ENCODE measurements at regions not wholly inside any gene's neighbourhood (a gene's known extent, or its start where the extent isn't known, plus 50 kb on each side); places are given as distances from the start of the nearest gene placed in this dataset.

DNA sequence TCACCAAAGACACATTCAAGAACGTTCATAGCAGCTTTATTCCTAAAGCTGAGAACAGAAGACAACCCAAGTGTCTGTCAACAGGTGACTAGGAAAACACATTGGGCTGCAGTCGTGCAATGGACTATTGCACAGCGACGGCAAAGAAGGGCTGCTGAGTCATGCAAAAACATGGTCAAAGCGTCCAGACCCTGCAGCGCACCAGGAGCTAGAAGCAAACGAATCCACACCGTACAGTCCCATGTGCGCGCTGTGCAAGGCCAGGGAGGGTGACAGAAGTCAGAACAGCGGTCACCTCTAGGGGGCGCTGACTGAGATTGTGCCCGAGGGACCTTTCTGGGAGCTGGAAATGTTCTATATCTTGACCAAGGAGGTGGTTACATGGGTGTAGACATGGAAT is 266.4 kb downstream of the MAF start:
- H3K36me3 ChIP-seq (ENCODE audit: control insufficient read depth in 4 of 4, insufficient read depth in 3 of 4, low read depth in 1 of 4, low read length in 3 of 4): no peaks in the 10 kb centered on the region
- no peaks in the 10 kb centered on the region for H3K27me3 ChIP-seq (ENCODE audit: control insufficient read depth in 4 of 4, insufficient read depth in 4 of 4, low read length in 3 of 4)
- no peak overlapping the region for H3K9ac ChIP-seq (ENCODE audit: low read depth in 1 of 2, low read length in 2 of 2)
- H3K4me1 ChIP-seq (ENCODE audit: control insufficient read depth in 4 of 4, insufficient read depth in 4 of 4, low read length in 3 of 4): no peaks in the 10 kb centered on the region
- no peaks in the 10 kb centered on the region for H3K9me3 ChIP-seq (ENCODE audit: control insufficient read depth in 4 of 4, low read length in 3 of 4)
- DNase-seq (ENCODE audit: low spot score): no peak
- TF ChIP-seq RAD21 (IDR thresholded peaks at IDR 0.05) (peak in 1 of 2 donors; percentile 47), HNF4G (IDR thresholded peaks at IDR 0.05) (no peak), HNF4A (conservative IDR thresholded peaks at IDR 0.05) (no peak)
- WGBS: 80% methylated on average over 13 of the region's 13 CpGs
- H3K27ac ChIP-seq (ENCODE audit: low read depth in 1 of 2, low read length in 2 of 2): no peak overlapping the region
- no peak overlapping the region for H3K4me3 ChIP-seq (ENCODE audit: low read depth in 1 of 3, low read length in 3 of 3)

DNA sequence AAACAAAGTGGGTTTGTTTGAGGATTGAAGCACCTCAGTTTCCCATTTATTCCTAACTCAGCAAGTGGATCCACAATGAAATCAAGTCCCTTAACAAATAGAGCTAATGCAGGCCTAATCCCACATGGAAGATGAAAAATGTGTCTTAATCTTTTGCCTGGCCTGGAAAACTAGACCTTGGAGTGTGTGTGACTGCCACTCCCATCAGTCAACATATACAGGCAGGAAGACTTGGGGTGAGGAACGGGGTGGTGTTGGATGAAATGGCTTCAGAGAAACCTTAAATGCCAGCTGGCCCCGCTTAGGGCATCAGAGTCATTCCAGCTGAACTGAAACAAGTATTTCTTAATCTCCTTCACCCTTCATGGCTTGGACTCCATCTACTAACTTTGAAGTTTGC is 269.5 kb downstream of the MAF start:
- no peak overlapping the region for H3K4me3 ChIP-seq (ENCODE audit: low read depth in 1 of 3, low read length in 3 of 3)
- no peaks in the 10 kb centered on the region for H3K27me3 ChIP-seq (ENCODE audit: control insufficient read depth in 4 of 4, insufficient read depth in 4 of 4, low read length in 3 of 4)
- 91% methylated on average over 2 of the region's 2 CpGs for WGBS
- no peak overlapping the region for H3K27ac ChIP-seq (ENCODE audit: low read depth in 1 of 2, low read length in 2 of 2)
- DNase-seq (ENCODE audit: low spot score): no peak
- TF ChIP-seq, protein P1, sequence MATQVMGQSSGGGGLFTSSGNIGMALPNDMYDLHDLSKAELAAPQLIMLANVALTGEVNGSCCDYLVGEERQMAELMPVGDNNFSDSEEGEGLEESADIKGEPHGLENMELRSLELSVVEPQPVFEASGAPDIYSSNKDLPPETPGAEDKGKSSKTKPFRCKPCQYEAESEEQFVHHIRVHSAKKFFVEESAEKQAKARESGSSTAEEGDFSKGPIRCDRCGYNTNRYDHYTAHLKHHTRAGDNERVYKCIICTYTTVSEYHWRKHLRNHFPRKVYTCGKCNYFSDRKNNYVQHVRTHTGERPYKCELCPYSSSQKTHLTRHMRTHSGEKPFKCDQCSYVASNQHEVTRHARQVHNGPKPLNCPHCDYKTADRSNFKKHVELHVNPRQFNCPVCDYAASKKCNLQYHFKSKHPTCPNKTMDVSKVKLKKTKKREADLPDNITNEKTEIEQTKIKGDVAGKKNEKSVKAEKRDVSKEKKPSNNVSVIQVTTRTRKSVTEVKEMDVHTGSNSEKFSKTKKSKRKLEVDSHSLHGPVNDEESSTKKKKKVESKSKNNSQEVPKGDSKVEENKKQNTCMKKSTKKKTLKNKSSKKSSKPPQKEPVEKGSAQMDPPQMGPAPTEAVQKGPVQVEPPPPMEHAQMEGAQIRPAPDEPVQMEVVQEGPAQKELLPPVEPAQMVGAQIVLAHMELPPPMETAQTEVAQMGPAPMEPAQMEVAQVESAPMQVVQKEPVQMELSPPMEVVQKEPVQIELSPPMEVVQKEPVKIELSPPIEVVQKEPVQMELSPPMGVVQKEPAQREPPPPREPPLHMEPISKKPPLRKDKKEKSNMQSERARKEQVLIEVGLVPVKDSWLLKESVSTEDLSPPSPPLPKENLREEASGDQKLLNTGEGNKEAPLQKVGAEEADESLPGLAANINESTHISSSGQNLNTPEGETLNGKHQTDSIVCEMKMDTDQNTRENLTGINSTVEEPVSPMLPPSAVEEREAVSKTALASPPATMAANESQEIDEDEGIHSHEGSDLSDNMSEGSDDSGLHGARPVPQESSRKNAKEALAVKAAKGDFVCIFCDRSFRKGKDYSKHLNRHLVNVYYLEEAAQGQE (IDR thresholded peaks at IDR 0.05): no peak
- TF ChIP-seq JUND (IDR thresholded peaks at IDR 0.05) (no peak), GABPA (IDR thresholded peaks at IDR 0.05 in 1 of 2, conservative IDR thresholded peaks at IDR 0.05 in 1 of 2) (no peak), RXRA (IDR thresholded peaks at IDR 0.05) (no peak), HNF4A (conservative IDR thresholded peaks at IDR 0.05) (no peak), FOXA1 (IDR thresholded peaks at IDR 0.05) (no peak), NR2F2 (IDR thresholded peaks at IDR 0.05) (no peak), SP1 (IDR thresholded peaks at IDR 0.05) (no peak), YY1 (IDR thresholded peaks at IDR 0.05) (no peak), TAF1 (conservative IDR thresholded peaks at IDR 0.05) (no peak), RAD21 (IDR thresholded peaks at IDR 0.05) (no peak), FOXA2 (IDR thresholded peaks at IDR 0.05) (no peak), EGR1 (IDR thresholded peaks at IDR 0.05; ENCODE audit: low read depth in 2 of 2) (no peak), HNF4G (IDR thresholded peaks at IDR 0.05) (no peak)
- TF ChIP-seq, protein P2, sequence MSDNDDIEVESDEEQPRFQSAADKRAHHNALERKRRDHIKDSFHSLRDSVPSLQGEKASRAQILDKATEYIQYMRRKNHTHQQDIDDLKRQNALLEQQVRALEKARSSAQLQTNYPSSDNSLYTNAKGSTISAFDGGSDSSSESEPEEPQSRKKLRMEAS (IDR thresholded peaks at IDR 0.05): no peak
- TF ChIP-seq, protein P3, sequence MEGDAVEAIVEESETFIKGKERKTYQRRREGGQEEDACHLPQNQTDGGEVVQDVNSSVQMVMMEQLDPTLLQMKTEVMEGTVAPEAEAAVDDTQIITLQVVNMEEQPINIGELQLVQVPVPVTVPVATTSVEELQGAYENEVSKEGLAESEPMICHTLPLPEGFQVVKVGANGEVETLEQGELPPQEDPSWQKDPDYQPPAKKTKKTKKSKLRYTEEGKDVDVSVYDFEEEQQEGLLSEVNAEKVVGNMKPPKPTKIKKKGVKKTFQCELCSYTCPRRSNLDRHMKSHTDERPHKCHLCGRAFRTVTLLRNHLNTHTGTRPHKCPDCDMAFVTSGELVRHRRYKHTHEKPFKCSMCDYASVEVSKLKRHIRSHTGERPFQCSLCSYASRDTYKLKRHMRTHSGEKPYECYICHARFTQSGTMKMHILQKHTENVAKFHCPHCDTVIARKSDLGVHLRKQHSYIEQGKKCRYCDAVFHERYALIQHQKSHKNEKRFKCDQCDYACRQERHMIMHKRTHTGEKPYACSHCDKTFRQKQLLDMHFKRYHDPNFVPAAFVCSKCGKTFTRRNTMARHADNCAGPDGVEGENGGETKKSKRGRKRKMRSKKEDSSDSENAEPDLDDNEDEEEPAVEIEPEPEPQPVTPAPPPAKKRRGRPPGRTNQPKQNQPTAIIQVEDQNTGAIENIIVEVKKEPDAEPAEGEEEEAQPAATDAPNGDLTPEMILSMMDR (IDR thresholded peaks at IDR 0.05; ENCODE audit: low read depth, low read length, missing input control): no peak
- TF ChIP-seq, protein P4, sequence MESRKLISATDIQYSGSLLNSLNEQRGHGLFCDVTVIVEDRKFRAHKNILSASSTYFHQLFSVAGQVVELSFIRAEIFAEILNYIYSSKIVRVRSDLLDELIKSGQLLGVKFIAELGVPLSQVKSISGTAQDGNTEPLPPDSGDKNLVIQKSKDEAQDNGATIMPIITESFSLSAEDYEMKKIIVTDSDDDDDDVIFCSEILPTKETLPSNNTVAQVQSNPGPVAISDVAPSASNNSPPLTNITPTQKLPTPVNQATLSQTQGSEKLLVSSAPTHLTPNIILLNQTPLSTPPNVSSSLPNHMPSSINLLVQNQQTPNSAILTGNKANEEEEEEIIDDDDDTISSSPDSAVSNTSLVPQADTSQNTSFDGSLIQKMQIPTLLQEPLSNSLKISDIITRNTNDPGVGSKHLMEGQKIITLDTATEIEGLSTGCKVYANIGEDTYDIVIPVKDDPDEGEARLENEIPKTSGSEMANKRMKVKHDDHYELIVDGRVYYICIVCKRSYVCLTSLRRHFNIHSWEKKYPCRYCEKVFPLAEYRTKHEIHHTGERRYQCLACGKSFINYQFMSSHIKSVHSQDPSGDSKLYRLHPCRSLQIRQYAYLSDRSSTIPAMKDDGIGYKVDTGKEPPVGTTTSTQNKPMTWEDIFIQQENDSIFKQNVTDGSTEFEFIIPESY (IDR thresholded peaks at IDR 0.05): no peak
- TF ChIP-seq, protein P5, sequence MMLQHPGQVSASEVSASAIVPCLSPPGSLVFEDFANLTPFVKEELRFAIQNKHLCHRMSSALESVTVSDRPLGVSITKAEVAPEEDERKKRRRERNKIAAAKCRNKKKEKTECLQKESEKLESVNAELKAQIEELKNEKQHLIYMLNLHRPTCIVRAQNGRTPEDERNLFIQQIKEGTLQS (IDR thresholded peaks at IDR 0.05): no peak
- H3K9ac ChIP-seq (ENCODE audit: low read depth in 1 of 2, low read length in 2 of 2): no peak overlapping the region
- no peaks in the 10 kb centered on the region for H3K36me3 ChIP-seq (ENCODE audit: control insufficient read depth in 4 of 4, insufficient read depth in 3 of 4, low read depth in 1 of 4, low read length in 3 of 4)
- no peaks in the 10 kb centered on the region for H3K4me1 ChIP-seq (ENCODE audit: control insufficient read depth in 4 of 4, insufficient read depth in 4 of 4, low read length in 3 of 4)
- H3K9me3 ChIP-seq (ENCODE audit: control insufficient read depth in 4 of 4, low read length in 3 of 4): no peaks in the 10 kb centered on the region
